Effector memory CD4-positive, alpha-beta T cell (primary cell): ENCODE measurements at regions not wholly inside any gene's neighbourhood (a gene's known extent, or its start where the extent isn't known, plus 50 kb on each side); places are given as distances from the start of the nearest gene placed in this dataset.

Source experiments
- DNase-seq, 3 donors: peaks; one replicate each; pipeline ENCODE4 v3.0.0-alpha.2; 2020
- H3K27ac ChIP-seq: 2 replicates; pipeline ENCODE4 v1.7.0; 2013; ENCODE audit warnings: mild to moderate bottlenecking, low read length, moderate library complexity; ENCODE audit not compliant: insufficient read depth, poor library complexity, severe bottlenecking
- H3K27me3 ChIP-seq: replicated peaks from 2 replicates; pipeline ENCODE4 v1.7.0; 2013; ENCODE audit warnings: mild to moderate bottlenecking, low read length; ENCODE audit not compliant: insufficient read depth, control insufficient read depth, poor library complexity, severe bottlenecking
- H3K36me3 ChIP-seq: 2 replicates; pipeline ENCODE4 v1.7.0; 2013; ENCODE audit warnings: mild to moderate bottlenecking, low read length, moderate library complexity; ENCODE audit not compliant: control insufficient read depth, insufficient read depth
- H3K4me1 ChIP-seq: 2 replicates; pipeline ENCODE4 v1.7.0; 2013; ENCODE audit warnings: low read length, mild to moderate bottlenecking; ENCODE audit not compliant: control insufficient read depth, insufficient read depth, poor library complexity, severe bottlenecking
- H3K4me3 ChIP-seq: 2 replicates; pipeline ENCODE4 v1.7.0; 2013; ENCODE audit warnings: low read length, low read depth, mild to moderate bottlenecking; ENCODE audit not compliant: insufficient read depth, poor library complexity, severe bottlenecking
- H3K9me3 ChIP-seq: 2 replicates; pipeline ENCODE4 v1.7.0; 2013; ENCODE audit warnings: mild to moderate bottlenecking, low read length, moderate library complexity; ENCODE audit not compliant: control insufficient read depth

DNA sequence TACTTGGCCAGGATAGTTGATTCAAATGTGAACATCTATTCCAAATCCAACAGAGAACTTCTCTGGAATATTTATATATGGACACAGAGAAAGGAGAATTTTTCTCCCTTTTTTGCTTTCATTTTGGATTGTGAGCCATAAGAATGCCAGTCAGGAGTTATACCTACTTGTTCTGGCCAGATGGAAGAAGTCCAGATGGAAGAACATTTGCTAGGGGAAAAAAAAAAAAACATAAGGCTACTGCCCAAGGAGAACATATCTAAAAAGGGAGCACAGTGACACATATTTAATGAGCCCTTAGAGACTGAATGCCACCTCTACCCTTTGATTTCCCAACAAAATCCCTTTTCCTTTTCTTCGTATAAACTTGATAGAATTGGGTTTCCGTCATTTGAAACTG lies 61.7 kb upstream of the PPP2R2B start:
- Histone ChIP-seq H3K9me3 (no peaks in the 10 kb centered on the region), H3K27me3 (no peaks in the 10 kb centered on the region), H3K4me1 (no peaks in the 10 kb centered on the region), H3K36me3 (no peaks in the 10 kb centered on the region), H3K27ac (no peak overlapping the region), H3K4me3 (no peak overlapping the region)
- DNase-seq: no peak

- Histone ChIP-seq H3K27me3 (no peaks in the 10 kb centered on the region), H3K36me3 (no peaks in the 10 kb centered on the region), H3K4me3 (no peak overlapping the region), H3K4me1 (no peaks in the 10 kb centered on the region), H3K9me3 (no peaks in the 10 kb centered on the region), H3K27ac (no peak overlapping the region)
- no peak for DNase-seq
Measured at GRCh38 chr5:146944019-146944418, 65.5 kb upstream of the PPP2R2B start.

DNA sequence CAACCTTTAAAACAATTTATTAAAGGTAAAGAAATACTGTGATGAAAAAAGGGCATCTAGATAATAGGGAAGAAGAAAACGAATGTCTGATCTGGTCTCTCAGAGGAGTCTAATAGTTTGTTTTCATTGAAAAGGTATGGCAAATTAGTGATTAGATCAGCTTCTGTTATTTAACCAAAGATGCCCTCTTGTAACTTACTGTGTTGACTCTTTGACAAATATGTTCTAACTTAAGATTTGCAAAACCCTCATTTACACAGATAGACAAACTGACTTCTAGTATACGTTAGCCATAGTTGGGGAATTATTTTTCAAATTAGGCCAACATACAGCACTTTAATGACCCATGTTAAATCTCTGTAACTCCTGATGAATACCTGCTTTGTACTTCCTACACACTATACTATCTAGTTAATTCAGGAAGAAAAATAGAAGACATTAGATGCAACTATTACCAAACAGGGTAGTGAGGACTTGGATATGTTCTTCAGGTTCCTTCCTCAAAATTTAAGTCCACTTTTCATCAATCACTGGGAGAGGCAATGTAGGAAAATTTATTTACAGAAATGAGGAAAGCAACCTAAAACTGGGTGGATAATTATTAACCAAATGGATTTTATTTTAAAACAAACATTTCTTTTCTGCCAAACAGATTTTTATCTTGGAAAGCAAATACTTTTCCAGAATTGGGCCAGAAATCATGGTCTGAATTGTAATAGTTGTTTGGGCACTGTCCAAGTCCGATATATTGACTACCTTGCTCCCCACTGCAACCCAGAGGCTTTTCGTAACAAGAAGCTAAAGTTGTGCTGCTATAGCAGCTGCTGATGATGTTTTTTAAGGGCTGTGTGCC lies 66.4 kb upstream of the PPP2R2B start:
- Histone ChIP-seq H3K27me3 (no peaks in the 10 kb centered on the region), H3K36me3 (no peaks in the 10 kb centered on the region), H3K9me3 (no peaks in the 10 kb centered on the region), H3K4me3 (no peak overlapping the region), H3K4me1 (no peaks in the 10 kb centered on the region), H3K27ac (no peak overlapping the region)
- DNase-seq: no peak

GRCh38 chr5:146945617-146946084 lies 67.1 kb upstream of the PPP2R2B start:
- Histone ChIP-seq H3K4me3 (no peak overlapping the region), H3K9me3 (no peaks in the 10 kb centered on the region), H3K36me3 (no peaks in the 10 kb centered on the region), H3K4me1 (no peaks in the 10 kb centered on the region), H3K27ac (no peak overlapping the region), H3K27me3 (no peaks in the 10 kb centered on the region)
- DNase-seq: no peak

DNA sequence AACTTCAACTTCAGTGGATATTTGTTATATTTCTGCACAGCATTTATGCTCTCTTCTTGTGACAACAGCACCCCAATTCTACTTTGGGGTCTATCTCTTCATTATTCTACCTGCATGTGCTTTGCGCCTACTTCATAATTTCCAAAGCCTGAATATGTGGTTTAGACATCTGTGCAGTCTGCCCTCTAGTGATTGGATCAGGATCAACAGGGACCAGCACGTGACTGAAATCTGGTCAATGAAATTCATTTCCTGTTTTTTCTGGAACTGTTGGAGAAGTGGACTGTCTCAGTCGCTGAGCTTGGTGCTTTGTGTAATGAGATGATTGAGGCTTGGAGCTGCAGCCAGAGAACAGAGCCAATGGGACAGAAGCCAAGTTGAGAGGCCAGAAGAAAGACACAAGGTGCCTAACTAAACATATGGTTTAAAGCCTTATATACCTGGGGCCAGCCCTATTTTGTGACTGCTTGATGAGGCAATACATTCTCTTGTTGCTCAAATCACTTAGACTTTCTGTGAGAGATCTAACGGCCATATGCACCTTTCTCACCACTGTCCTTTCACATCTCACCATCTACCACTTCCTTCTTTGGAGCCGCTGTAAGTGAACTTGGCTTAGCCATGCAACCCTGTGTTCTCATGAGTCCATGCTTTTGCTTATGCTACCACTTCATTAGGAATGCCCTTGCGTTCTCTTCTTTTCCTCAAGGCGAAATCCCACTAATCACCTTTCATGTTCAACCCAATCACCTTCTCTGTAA lies 68.8 kb upstream of the PPP2R2B start:
- no peak overlapping the region for H3K4me3 ChIP-seq
- no peaks in the 10 kb centered on the region for H3K9me3 ChIP-seq
- H3K27ac ChIP-seq: no peak overlapping the region
- H3K4me1 ChIP-seq: no peaks in the 10 kb centered on the region
- no peaks in the 10 kb centered on the region for H3K36me3 ChIP-seq
- no peaks in the 10 kb centered on the region for H3K27me3 ChIP-seq
- no peak for DNase-seq

DNA sequence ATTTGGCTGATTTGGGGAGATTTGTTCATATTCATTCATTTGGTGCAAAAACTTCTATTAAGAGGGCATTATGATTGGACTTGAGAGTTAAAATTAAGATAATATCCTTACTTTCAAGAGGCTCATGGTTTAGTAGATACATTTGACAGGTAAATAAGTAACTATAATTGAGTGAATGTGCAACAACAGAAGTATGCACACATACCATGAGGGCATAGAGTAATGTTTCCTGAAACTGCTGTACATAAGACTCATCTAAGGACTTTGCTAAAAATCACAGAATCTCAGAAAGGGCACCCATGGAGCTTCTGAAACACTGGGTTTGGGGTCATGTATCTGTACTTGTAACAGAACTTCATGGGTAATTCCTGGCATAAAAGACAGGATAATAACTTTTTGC lies 70.1 kb upstream of the PPP2R2B start:
- Histone ChIP-seq H3K4me3 (no peak overlapping the region), H3K27ac (no peak overlapping the region), H3K4me1 (no peaks in the 10 kb centered on the region), H3K9me3 (no peaks in the 10 kb centered on the region), H3K27me3 (no peaks in the 10 kb centered on the region), H3K36me3 (no peaks in the 10 kb centered on the region)
- no peak for DNase-seq

GRCh38 chr5:146952168-146952567 lies 73.6 kb upstream of the PPP2R2B start:
- DNase-seq: no peak
- Histone ChIP-seq H3K27me3 (no peaks in the 10 kb centered on the region), H3K27ac (no peak overlapping the region), H3K9me3 (no peaks in the 10 kb centered on the region), H3K4me3 (no peak overlapping the region), H3K4me1 (no peaks in the 10 kb centered on the region), H3K36me3 (no peaks in the 10 kb centered on the region)

DNA sequence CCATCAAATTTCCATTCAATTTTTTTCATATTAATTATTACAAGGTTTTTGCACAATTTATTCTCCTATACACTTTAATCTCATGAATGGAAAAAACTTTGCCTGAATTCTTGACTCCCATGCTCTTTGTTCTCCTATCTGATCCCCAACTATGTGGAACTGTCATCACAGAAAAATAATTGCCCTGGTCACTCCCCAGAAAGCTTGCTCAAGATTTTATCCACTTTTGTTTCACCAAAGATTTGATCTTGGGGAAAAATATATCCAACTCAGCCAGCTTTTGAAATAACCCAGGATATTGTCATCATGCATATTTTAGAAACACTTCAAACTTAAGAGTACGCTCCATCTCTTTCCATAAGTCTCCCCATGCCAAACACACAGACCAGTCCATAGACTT lies 77.7 kb upstream of the PPP2R2B start:
- Histone ChIP-seq H3K36me3 (no peaks in the 10 kb centered on the region), H3K27me3 (no peaks in the 10 kb centered on the region), H3K4me3 (no peak overlapping the region), H3K4me1 (no peaks in the 10 kb centered on the region), H3K27ac (no peak overlapping the region), H3K9me3 (no peaks in the 10 kb centered on the region)
- DNase-seq: no peak

GRCh38 chr5:146959360-146959759 lies 80.8 kb upstream of the PPP2R2B start:
- Histone ChIP-seq H3K36me3 (no peaks in the 10 kb centered on the region), H3K27me3 (no peaks in the 10 kb centered on the region), H3K4me1 (no peaks in the 10 kb centered on the region), H3K4me3 (no peak overlapping the region), H3K27ac (no peak overlapping the region), H3K9me3 (no peaks in the 10 kb centered on the region)
- DNase-seq: no peak

DNA sequence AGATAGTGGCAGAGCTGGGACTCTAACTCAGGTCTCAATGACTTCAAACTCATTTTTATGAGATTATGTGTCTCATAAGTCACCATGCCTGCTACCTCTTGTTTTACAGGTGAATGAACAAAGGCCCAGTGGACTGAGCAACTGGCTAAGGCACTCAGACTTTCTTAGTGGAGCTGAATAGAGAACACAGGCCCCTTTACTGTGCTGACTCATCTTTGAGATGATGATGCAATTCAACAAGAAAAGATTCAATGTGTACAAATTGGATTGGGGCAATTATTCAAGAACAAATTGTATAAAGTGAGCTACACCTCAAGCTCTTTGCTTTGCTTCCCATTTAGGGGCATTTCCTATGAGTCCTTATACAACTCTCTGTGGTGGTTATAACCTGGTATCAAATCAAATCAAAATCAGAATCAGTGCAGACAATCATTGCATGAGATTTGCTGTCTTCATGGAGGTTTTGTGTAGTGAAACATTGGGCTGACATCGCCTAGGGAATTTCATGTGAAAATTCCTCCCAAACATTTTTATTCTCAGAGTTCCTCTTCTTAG lies 84.3 kb upstream of the PPP2R2B start:
- Histone ChIP-seq H3K27me3 (no peaks in the 10 kb centered on the region), H3K9me3 (no peaks in the 10 kb centered on the region), H3K27ac (no peak overlapping the region), H3K36me3 (no peaks in the 10 kb centered on the region), H3K4me3 (no peak overlapping the region), H3K4me1 (no peaks in the 10 kb centered on the region)
- DNase-seq: no peak
